ENCODE measurements at regions not wholly inside any gene's neighbourhood (a gene's known extent, or its start where the extent isn't known, plus 50 kb on each side); places are given as distances from the start of the nearest gene placed in this dataset.
A peak's percentile ranks its signal among the peaks of the same experiment; 100 is the strongest.

DNA sequence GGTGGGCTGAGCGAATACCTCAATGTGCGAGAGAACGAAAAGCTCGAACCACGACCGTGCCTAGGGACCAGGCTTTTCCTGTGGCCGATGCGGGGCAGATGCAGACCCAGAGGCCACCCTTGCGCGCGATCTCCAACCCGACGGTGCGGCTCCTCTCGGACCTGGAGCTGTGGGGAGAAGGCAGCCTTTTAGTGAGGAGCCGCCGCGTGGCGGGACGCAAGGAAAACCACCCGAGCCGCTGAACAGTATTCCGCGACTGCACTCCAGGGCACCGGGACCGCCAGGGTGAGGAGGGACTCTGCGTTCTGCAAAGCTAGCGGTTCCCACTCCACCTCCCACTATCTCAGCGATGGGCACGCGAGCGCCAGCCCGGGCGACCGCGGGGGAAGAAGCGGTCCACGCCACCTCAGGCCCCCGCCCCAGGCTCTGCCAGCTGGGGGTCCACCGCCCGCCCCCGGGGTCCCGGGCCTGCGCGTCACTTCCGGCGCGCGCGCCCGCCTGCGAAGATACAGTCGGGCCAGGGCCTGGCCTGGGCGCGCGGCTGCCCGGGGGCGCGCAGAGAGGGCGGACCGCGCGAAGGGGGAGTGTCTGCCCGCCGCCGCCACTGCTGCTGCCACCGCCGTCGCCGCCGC is 66.5 kb upstream of the PRKACB start:
- no peak for TF ChIP-seq EZH2phosphoT487 (IDR thresholded peaks at IDR 0.05; ENCODE audit: low read depth)
- TF ChIP-seq, protein P1, sequence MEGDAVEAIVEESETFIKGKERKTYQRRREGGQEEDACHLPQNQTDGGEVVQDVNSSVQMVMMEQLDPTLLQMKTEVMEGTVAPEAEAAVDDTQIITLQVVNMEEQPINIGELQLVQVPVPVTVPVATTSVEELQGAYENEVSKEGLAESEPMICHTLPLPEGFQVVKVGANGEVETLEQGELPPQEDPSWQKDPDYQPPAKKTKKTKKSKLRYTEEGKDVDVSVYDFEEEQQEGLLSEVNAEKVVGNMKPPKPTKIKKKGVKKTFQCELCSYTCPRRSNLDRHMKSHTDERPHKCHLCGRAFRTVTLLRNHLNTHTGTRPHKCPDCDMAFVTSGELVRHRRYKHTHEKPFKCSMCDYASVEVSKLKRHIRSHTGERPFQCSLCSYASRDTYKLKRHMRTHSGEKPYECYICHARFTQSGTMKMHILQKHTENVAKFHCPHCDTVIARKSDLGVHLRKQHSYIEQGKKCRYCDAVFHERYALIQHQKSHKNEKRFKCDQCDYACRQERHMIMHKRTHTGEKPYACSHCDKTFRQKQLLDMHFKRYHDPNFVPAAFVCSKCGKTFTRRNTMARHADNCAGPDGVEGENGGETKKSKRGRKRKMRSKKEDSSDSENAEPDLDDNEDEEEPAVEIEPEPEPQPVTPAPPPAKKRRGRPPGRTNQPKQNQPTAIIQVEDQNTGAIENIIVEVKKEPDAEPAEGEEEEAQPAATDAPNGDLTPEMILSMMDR (IDR thresholded peaks at IDR 0.05; ENCODE audit: low read depth, low read length), result no peak
- Histone ChIP-seq H3K36me3 (replicated peaks; ENCODE audit: low read depth, low read length) (peaks cover 8% of the 10 kb centered on the region), H3K4me2 (ENCODE audit: low read length) (peak overlapping the region; percentile 92), H3K27me3 (ENCODE audit: low read depth, low read length) (no peaks in the 10 kb centered on the region), H3K27ac (ENCODE audit: low read length) (peak overlapping the region; percentile 41), H3K4me1 (ENCODE audit: low read length) (peaks cover 9% of the 10 kb centered on the region), H3K9me3 (ENCODE audit: insufficient read depth, low read length) (no peaks in the 10 kb centered on the region), H2AFZ (ENCODE audit: low read depth, low read length) (peak overlapping the region; percentile 76), H3K4me3 (ENCODE audit: low read length) (peak overlapping the region; percentile 79), H4K20me1 (ENCODE audit: insufficient read depth, low read length) (no peaks in the 10 kb centered on the region), H3K79me2 (ENCODE audit: low read length) (peaks cover 17% of the 10 kb centered on the region), H3K9ac (ENCODE audit: low read length) (peak overlapping the region; percentile 77)

DNA sequence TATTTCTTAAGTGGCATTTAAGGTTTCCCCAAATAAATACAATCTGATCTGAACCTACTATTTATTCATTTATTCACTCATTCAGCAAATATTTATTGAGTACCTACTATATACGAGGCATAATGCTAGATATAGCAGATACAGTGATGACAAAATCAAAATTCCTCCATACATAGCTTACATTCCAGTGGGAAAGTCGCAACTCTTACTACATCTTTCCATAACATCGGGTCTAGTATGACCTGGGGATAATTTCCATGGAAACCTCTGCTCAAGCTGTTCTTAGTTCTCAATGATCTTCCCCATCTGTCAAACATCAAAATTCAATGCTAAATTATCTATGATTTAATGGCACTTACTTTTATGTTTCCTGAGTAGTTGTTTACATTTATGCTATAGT is 70.8 kb upstream of the PRKACB start:
- Histone ChIP-seq H3K79me2 (ENCODE audit: low read length) (peaks cover 10% of the 10 kb centered on the region), H3K4me1 (ENCODE audit: low read length) (peaks cover 9% of the 10 kb centered on the region), H3K36me3 (replicated peaks; ENCODE audit: low read depth, low read length) (peaks cover 12% of the 10 kb centered on the region), H3K27ac (ENCODE audit: low read length) (no peak overlapping the region), H4K20me1 (ENCODE audit: insufficient read depth, low read length) (no peaks in the 10 kb centered on the region), H3K4me3 (ENCODE audit: low read length) (no peak overlapping the region), H3K9me3 (ENCODE audit: insufficient read depth, low read length) (0 out of 2 replicates have a peak, but pooled peaks cover 5% of the 10 kb centered on the region), H3K9ac (ENCODE audit: low read length) (no peak overlapping the region), H3K27me3 (ENCODE audit: low read depth, low read length) (no peaks in the 10 kb centered on the region), H3K4me2 (ENCODE audit: low read length) (no peak overlapping the region), H2AFZ (ENCODE audit: low read depth, low read length) (no peak overlapping the region)
- TF ChIP-seq EZH2phosphoT487 (IDR thresholded peaks at IDR 0.05; ENCODE audit: low read depth), result no peak
- TF ChIP-seq, protein P1 (IDR thresholded peaks at IDR 0.05; ENCODE audit: low read depth, low read length), result no peak

DNA sequence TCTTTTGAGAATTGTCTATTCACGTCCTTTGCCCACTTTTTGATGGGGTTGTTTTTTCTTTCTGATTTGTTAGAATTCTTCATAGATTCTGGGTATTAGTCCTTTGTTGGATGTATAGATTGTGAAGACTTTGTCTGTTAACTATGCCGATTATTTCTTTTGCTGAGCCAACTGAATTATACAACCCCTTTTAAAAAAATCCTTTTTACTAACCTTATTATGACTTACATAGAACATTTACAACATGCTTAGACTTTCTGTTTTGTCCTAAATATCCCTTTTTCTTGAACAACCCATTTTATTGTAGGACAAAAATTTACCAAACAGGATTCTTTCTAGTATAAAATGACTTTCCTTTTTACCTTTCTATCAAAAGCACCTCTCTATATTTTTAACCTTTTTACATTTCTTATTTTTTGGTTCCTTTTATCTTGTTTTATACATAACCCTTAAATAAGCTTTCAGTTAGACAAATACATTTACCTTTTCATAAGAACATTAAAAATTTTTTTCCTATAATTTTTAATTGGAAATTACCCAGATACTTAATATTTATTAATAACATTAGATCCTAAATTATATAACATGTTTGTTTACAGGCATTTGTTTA is 70.4 kb upstream of the TTLL7 start:
- H3K27ac ChIP-seq (ENCODE audit: low read length), result no peak overlapping the region
- H3K9me3 ChIP-seq (ENCODE audit: insufficient read depth, low read length), result 0 out of 2 replicates have a peak, but pooled peaks cover 5% of the 10 kb centered on the region
- H3K79me2 ChIP-seq (ENCODE audit: low read length), result no peaks in the 10 kb centered on the region
- no peaks in the 10 kb centered on the region for H4K20me1 ChIP-seq (ENCODE audit: insufficient read depth, low read length)
- H3K4me1 ChIP-seq (ENCODE audit: low read length), result no peaks in the 10 kb centered on the region
- H3K4me3 ChIP-seq (ENCODE audit: low read length), result no peak overlapping the region
- no peak overlapping the region for H3K9ac ChIP-seq (ENCODE audit: low read length)
- H3K27me3 ChIP-seq (ENCODE audit: low read depth, low read length), result no peaks in the 10 kb centered on the region
- no peak overlapping the region for H3K4me2 ChIP-seq (ENCODE audit: low read length)
- TF ChIP-seq EZH2phosphoT487 (IDR thresholded peaks at IDR 0.05; ENCODE audit: low read depth), result no peak
- TF ChIP-seq, protein P1 (IDR thresholded peaks at IDR 0.05; ENCODE audit: low read depth, low read length), result no peak
- H3K36me3 ChIP-seq (replicated peaks; ENCODE audit: low read depth, low read length), result peaks cover 10% of the 10 kb centered on the region
- H2AFZ ChIP-seq (ENCODE audit: low read depth, low read length), result no peak overlapping the region

DNA sequence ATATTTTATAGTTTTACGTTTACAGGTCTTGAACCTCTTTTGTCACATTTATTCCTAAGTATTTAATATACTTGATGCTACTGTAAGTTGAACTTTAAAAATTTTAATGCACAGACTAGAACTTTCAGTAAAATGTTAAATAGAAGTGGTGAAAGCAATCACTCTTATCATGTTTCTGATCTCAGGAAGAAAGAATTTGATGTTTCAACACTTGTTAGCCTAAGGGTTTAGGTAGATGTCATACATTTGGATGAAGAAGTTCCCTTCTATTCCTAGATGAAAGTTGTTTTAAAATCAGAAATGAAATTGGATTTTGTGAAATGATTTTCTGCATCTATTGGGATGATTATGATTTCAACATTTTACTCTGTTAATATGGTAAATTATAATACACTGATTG is 63.6 kb upstream of the TTLL7 start:
- Histone ChIP-seq H3K27ac (ENCODE audit: low read length) (no peak overlapping the region), H3K4me1 (ENCODE audit: low read length) (no peaks in the 10 kb centered on the region), H3K27me3 (ENCODE audit: low read depth, low read length) (no peaks in the 10 kb centered on the region), H3K4me3 (ENCODE audit: low read length) (no peak overlapping the region), H3K9ac (ENCODE audit: low read length) (no peak overlapping the region), H4K20me1 (ENCODE audit: insufficient read depth, low read length) (no peaks in the 10 kb centered on the region), H3K36me3 (replicated peaks; ENCODE audit: low read depth, low read length) (no peaks in the 10 kb centered on the region), H3K79me2 (ENCODE audit: low read length) (no peaks in the 10 kb centered on the region), H3K4me2 (ENCODE audit: low read length) (no peak overlapping the region), H3K9me3 (ENCODE audit: insufficient read depth, low read length) (no peaks in the 10 kb centered on the region), H2AFZ (ENCODE audit: low read depth, low read length) (no peak overlapping the region)
- TF ChIP-seq EZH2phosphoT487 (IDR thresholded peaks at IDR 0.05; ENCODE audit: low read depth), result no peak
- TF ChIP-seq, protein P1 (IDR thresholded peaks at IDR 0.05; ENCODE audit: low read depth, low read length), result no peak

Measured in OCI-LY3 (cell line).